WI38 (cell line): ENCODE measurements at regions not wholly inside any gene's neighbourhood (a gene's known extent, or its start where the extent isn't known, plus 50 kb on each side); places are given as distances from the start of the nearest gene placed in this dataset.

Experiments used
- H3K4me3 ChIP-seq: 2 replicates; pipeline ENCODE4 v1.5.1; 2011; ENCODE audit warnings: low read depth, mild to moderate bottlenecking, control low read depth, low read length
- TF ChIP-seq, protein P1 (sequence below): IDR thresholded peaks from 2 replicates; pipeline ENCODE4 v1.5.1; 2012; ENCODE audit warnings: low read depth, mild to moderate bottlenecking, control low read depth, low read length

DNA sequence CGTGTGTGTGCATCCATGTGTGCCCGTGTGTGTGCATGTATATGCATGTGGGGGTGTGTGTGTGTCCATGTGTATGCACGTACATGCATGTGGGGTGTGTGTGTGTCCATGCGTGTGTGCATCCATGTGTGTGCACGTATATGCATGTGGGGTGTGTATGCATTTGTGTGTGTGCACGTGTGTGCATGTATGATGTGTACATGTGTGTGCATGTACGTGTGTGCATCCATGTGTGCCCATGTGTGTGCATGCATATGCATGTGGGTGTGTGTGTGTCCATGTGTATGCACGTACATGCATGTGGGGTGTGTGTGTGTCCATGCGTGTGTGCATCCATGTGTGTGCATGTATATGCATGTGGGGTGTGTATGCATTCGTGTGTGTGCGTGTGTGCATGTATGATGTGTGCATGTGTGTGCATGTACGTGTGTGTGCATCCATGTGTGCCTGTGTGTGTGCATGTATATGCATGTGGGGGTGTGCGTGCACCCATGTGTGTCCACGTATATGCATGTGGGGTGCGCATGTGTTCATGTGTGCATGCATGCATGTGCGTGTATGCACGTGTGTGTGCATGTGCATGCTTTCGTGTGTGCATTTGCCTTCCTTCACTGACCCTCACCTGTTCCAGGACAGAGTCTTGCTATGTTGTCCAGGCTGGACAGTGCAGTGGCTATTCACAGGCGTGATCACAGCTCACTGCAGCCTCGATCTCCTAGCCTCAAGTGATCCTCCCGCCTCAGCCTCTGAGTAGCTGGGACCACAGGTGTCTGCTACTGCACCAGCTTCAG, 129.6 kb upstream of the TNRC6C start:
- H3K4me3 ChIP-seq, result no peak overlapping the region
- TF ChIP-seq, protein P1, sequence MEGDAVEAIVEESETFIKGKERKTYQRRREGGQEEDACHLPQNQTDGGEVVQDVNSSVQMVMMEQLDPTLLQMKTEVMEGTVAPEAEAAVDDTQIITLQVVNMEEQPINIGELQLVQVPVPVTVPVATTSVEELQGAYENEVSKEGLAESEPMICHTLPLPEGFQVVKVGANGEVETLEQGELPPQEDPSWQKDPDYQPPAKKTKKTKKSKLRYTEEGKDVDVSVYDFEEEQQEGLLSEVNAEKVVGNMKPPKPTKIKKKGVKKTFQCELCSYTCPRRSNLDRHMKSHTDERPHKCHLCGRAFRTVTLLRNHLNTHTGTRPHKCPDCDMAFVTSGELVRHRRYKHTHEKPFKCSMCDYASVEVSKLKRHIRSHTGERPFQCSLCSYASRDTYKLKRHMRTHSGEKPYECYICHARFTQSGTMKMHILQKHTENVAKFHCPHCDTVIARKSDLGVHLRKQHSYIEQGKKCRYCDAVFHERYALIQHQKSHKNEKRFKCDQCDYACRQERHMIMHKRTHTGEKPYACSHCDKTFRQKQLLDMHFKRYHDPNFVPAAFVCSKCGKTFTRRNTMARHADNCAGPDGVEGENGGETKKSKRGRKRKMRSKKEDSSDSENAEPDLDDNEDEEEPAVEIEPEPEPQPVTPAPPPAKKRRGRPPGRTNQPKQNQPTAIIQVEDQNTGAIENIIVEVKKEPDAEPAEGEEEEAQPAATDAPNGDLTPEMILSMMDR, result no peak

DNA sequence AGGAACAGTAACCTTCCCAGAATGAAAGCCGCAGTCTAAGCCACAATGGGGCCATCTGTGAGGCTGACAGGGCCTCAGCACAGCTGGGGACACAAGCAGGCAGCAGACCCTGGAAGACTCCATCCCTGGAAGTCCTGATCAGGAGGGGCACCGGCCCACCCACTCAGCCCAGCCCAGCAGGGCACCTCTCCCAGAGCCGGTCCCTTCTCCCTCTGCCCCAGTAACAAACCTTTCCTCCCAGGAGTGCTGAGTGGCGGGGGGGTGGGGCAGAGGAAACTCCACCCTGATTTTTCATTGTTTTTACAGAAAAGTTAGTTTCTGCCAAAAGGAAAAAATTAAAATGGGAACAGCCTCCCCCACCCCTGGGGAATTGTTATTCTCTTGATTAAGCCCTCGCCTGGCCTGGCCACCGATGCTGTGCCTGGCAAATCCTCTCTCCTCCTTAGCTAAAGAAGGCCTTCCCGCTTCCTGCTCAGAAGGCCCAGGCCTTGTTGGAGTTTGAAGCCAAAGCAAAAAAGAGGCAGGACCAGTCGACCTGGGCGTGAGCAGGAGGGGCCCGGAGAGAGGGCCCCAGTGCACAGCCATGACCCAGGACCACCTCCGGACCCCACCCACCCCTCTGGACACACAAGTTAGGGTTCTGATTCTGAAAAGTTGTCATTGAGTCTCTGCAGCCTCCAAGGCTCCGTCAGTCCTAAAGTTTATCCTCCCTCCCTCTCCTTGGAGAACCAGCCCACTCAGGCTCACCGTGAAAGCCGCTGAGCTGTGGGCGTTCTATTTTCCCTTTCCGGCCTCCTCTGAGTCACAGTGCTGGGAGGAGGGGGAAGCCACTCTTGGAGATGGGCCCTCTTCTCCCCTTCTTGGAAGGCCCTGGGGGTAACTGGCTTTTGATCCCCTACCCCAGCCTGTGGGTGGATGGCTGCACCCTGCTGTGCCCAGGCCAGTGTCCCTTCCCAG, 128.4 kb upstream of the TNRC6C start:
- H3K4me3 ChIP-seq, result no peak overlapping the region
- TF ChIP-seq, protein P1, result no peak

DNA sequence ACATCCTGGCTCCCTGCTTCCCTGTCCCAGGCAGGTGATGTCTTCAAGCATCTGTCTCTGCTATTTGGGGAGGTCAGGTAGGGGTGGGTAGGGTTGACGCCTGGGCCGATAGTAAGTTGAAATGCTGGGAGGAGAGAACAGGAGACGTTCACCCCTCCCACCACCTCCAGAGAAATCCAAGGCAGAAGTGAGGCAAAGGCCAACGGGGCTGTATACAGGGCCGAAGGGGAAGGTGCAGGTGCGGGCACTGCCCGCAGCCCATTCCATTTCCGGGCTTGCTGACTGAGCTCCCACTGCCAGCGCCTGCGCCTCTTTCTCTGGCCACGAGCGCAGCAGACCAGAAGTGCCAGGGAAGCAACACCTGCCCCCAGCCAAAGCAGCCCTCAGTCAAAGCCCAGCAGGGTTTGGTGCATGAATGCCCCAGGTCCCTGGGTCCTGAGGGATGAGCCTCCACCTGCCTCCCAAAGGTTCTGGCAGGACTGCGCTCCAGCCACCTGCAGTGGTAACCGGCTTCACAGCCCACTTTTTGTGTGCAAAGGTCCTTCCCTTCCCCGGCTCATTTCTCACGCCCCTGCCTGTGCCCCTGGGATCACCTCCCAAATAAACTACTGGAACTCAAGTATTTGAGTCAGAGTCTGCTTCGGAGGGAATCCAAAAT, 127.6 kb upstream of the TNRC6C start:
- TF ChIP-seq, protein P1, result no peak
- no peak overlapping the region for H3K4me3 ChIP-seq

DNA sequence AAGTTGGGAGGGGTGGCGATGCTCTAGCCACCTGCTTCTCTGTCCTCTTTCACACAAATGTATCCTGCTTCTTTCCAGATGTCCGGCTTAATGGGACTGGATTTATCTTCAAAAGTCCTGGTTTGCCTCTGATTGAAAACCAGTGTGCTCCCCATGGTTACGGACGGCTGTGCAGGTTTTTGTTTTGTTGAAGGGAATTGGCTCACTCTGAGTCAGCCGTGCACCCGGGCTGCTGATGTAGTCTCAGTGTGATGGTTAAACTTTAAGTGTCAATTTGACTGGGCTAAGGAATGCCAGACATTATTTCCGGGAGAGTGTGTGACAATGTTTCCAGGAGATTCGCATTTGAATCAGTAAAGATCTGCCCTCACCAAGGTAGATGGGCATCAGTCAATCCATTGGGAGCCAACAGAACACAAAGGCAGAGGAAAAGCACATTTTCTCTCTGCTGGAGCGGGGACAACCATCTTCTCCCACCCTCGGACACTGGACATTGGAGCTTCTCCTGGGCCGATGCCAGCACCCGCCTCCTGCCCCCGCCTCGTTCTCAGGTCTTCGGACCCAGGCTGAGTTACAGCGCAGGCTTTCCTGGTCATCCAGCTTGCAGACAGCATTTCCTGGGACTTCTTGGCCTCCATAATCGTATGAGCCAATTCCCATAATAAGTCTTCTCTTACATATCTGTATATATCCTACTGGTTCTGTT, 126.9 kb upstream of the TNRC6C start:
- TF ChIP-seq, protein P1, result no peak
- no peak overlapping the region for H3K4me3 ChIP-seq

DNA sequence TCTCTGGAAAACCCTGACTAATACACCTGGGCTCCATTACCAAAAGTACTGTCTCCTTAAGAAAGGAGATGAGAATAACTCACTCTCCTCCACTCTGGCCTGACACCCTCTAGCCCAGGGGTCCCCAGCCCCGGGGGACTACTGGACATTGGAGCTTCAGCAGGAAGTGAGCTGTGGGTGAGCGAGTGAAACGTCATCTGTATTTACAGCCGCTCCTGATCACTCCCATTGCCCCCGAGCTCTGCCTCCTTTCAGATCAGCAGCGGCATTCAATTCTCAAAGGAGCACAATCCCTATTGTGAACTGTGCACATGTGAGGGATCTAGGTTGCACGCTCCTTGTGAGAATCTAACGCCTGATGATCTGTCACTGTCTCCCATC, 126.3 kb upstream of the TNRC6C start:
- no peak overlapping the region for H3K4me3 ChIP-seq
- TF ChIP-seq, protein P1, result no peak

DNA sequence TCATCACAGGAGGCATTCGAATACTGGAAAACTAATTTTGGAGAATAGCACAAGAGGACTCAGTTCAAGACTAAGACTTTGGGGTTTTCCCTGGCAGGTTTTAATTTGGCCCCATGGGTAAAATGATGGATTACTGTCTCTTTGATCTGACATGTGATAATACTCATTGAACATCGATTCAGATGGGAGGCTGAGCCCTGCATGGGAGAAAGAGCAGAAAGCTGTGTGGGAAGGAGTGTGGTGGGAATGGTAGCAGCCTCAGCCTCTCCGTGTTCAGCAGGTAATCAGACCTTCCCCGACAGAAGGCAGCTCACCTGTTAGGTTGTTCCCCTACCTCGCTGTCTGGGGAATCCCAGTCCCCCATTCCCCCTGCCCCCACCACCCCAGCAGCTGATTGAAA, 124.7 kb upstream of the TNRC6C start:
- no peak overlapping the region for H3K4me3 ChIP-seq
- TF ChIP-seq, protein P1, result no peak
